ENCODE measurements at regions not wholly inside any gene's neighbourhood (a gene's known extent, or its start where the extent isn't known, plus 50 kb on each side); places are given as distances from the start of the nearest gene placed in this dataset.

GRCh38 chr11:122285070-122285988 lies 169.3 kb upstream of the BLID start:
- H3K27ac ChIP-seq (ENCODE audit: low read length) = no peak overlapping the region
- no peaks in the 10 kb centered on the region for H4K20me1 ChIP-seq (ENCODE audit: insufficient read depth, low read length)
- DNase-seq = no peak
- no peaks in the 10 kb centered on the region for H3K9me3 ChIP-seq (replicated peaks; ENCODE audit: insufficient read depth, low read length)
- no peaks in the 10 kb centered on the region for H3K36me3 ChIP-seq (replicated peaks; ENCODE audit: insufficient read depth, low read length)
- no peaks in the 10 kb centered on the region for H3F3A ChIP-seq (ENCODE audit: insufficient read depth, low read length)
- no peaks in the 10 kb centered on the region for H3K27me3 ChIP-seq (replicated peaks; ENCODE audit: insufficient read depth, low read length)
- H3K4me2 ChIP-seq (ENCODE audit: low read depth, low read length) = no peak overlapping the region
- H3K4me1 ChIP-seq (ENCODE audit: low read length) = no peaks in the 10 kb centered on the region
- no peaks in the 10 kb centered on the region for H3K9me2 ChIP-seq (replicated peaks; ENCODE audit: insufficient read depth, low read length)
- no peak overlapping the region for H3K9ac ChIP-seq (ENCODE audit: low read length)
- no peak overlapping the region for H2AFZ ChIP-seq (ENCODE audit: low read length)
- no peak overlapping the region for H3K4me3 ChIP-seq (ENCODE audit: low read length)
- no peaks in the 10 kb centered on the region for H3K79me2 ChIP-seq (ENCODE audit: low read length)
- TF ChIP-seq EZH2 (optimal IDR thresholded peaks at IDR 0.05; ENCODE audit: low read depth, low read length) (no peak), CTCF (IDR thresholded peaks at IDR 0.05; ENCODE audit: low read length) (no peak), EZH2phosphoT487 (IDR thresholded peaks at IDR 0.05; ENCODE audit: low read length) (no peak)

GRCh38 chr11:122280870-122281269 lies 164.9 kb upstream of the BLID start:
- Histone ChIP-seq H3K36me3 (replicated peaks; ENCODE audit: insufficient read depth, low read length) (no peaks in the 10 kb centered on the region), H3K27me3 (replicated peaks; ENCODE audit: insufficient read depth, low read length) (no peaks in the 10 kb centered on the region), H3F3A (ENCODE audit: insufficient read depth, low read length) (no peaks in the 10 kb centered on the region), H3K79me2 (ENCODE audit: low read length) (no peaks in the 10 kb centered on the region), H3K4me3 (ENCODE audit: low read length) (no peak overlapping the region), H3K4me1 (ENCODE audit: low read length) (no peaks in the 10 kb centered on the region), H3K27ac (ENCODE audit: low read length) (no peak overlapping the region), H3K9ac (ENCODE audit: low read length) (no peak overlapping the region), H3K9me2 (replicated peaks; ENCODE audit: insufficient read depth, low read length) (no peaks in the 10 kb centered on the region), H3K4me2 (ENCODE audit: low read depth, low read length) (no peak overlapping the region), H3K9me3 (replicated peaks; ENCODE audit: insufficient read depth, low read length) (no peaks in the 10 kb centered on the region), H4K20me1 (ENCODE audit: insufficient read depth, low read length) (no peaks in the 10 kb centered on the region), H2AFZ (ENCODE audit: low read length) (no peak overlapping the region)
- no peak for DNase-seq
- TF ChIP-seq CTCF (IDR thresholded peaks at IDR 0.05; ENCODE audit: low read length) (no peak), EZH2 (optimal IDR thresholded peaks at IDR 0.05; ENCODE audit: low read depth, low read length) (no peak), EZH2phosphoT487 (IDR thresholded peaks at IDR 0.05; ENCODE audit: low read length) (no peak)

- H3K9ac ChIP-seq (ENCODE audit: low read length) = no peak overlapping the region
- no peaks in the 10 kb centered on the region for H3K36me3 ChIP-seq (replicated peaks; ENCODE audit: insufficient read depth, low read length)
- no peaks in the 10 kb centered on the region for H3K9me3 ChIP-seq (replicated peaks; ENCODE audit: insufficient read depth, low read length)
- H3K4me3 ChIP-seq (ENCODE audit: low read length) = no peak overlapping the region
- no peaks in the 10 kb centered on the region for H3K9me2 ChIP-seq (replicated peaks; ENCODE audit: insufficient read depth, low read length)
- no peak for DNase-seq
- H4K20me1 ChIP-seq (ENCODE audit: insufficient read depth, low read length) = no peaks in the 10 kb centered on the region
- no peak for TF ChIP-seq EZH2phosphoT487 (IDR thresholded peaks at IDR 0.05; ENCODE audit: low read length)
- H2AFZ ChIP-seq (ENCODE audit: low read length) = no peak overlapping the region
- no peaks in the 10 kb centered on the region for H3K79me2 ChIP-seq (ENCODE audit: low read length)
- H3K27ac ChIP-seq (ENCODE audit: low read length) = no peak overlapping the region
- H3K4me1 ChIP-seq (ENCODE audit: low read length) = no peaks in the 10 kb centered on the region
- H3K4me2 ChIP-seq (ENCODE audit: low read depth, low read length) = no peak overlapping the region
- H3K27me3 ChIP-seq (replicated peaks; ENCODE audit: insufficient read depth, low read length) = no peaks in the 10 kb centered on the region
- H3F3A ChIP-seq (ENCODE audit: insufficient read depth, low read length) = no peaks in the 10 kb centered on the region
Observed at GRCh38 chr11:122279194-122279593, 163.2 kb upstream of the BLID start.

- TF ChIP-seq EZH2phosphoT487 (IDR thresholded peaks at IDR 0.05; ENCODE audit: low read length) = no peak
- no peak for TF ChIP-seq CTCF (IDR thresholded peaks at IDR 0.05; ENCODE audit: low read length)
- no peak for TF ChIP-seq EZH2 (optimal IDR thresholded peaks at IDR 0.05; ENCODE audit: low read depth, low read length)
- no peak overlapping the region for H2AFZ ChIP-seq (ENCODE audit: low read length)
- no peaks in the 10 kb centered on the region for H4K20me1 ChIP-seq (ENCODE audit: insufficient read depth, low read length)
- H3K36me3 ChIP-seq (replicated peaks; ENCODE audit: insufficient read depth, low read length) = no peaks in the 10 kb centered on the region
- no peaks in the 10 kb centered on the region for H3K4me1 ChIP-seq (ENCODE audit: low read length)
- H3K4me3 ChIP-seq (ENCODE audit: low read length) = no peak overlapping the region
- no peak for DNase-seq
- H3K79me2 ChIP-seq (ENCODE audit: low read length) = no peaks in the 10 kb centered on the region
- H3K27ac ChIP-seq (ENCODE audit: low read length) = no peak overlapping the region
- no peak overlapping the region for H3K9ac ChIP-seq (ENCODE audit: low read length)
- H3K9me2 ChIP-seq (replicated peaks; ENCODE audit: insufficient read depth, low read length) = no peaks in the 10 kb centered on the region
- H3K27me3 ChIP-seq (replicated peaks; ENCODE audit: insufficient read depth, low read length) = no peaks in the 10 kb centered on the region
- no peaks in the 10 kb centered on the region for H3F3A ChIP-seq (ENCODE audit: insufficient read depth, low read length)
- no peak overlapping the region for H3K4me2 ChIP-seq (ENCODE audit: low read depth, low read length)
- H3K9me3 ChIP-seq (replicated peaks; ENCODE audit: insufficient read depth, low read length) = no peaks in the 10 kb centered on the region
Observed at GRCh38 chr11:122277493-122277892, 161.5 kb upstream of the BLID start.
